Uterus (tissue), 3 donors: ENCODE measurements at regions not wholly inside any gene's neighbourhood (a gene's known extent, or its start where the extent isn't known, plus 50 kb on each side); places are given as distances from the start of the nearest gene placed in this dataset.

Experiments used
- DNase-seq, 2 donors: peaks; one replicate each; pipeline ENCODE4 v3.0.0-alpha.2; 2019 to 2020
- H3K27ac ChIP-seq, 2 donors: fragments of 200-600 bp; sonication (generic); 1 replicate in 1 of 2; 2 replicates in 1 of 2; pipeline ENCODE4 v1.5.1; 2016 to 2018
- H3K27me3 ChIP-seq, 2 donors: fragments of 200-600 bp; sonication (generic); one replicate each; pipeline ENCODE4 v1.5.1; 2018 to 2019; ENCODE audit warnings: control low read depth in 1 of 2
- H3K36me3 ChIP-seq, 2 donors: fragments of 200-600 bp; sonication (generic); one replicate each; pipeline ENCODE4 v1.5.1; 2019; ENCODE audit warnings: control low read depth in 1 of 2
- H3K4me1 ChIP-seq, 2 donors: fragments of 200-600 bp; sonication (generic); one replicate each; pipeline ENCODE4 v1.5.1; 2018 to 2019; ENCODE audit warnings: control low read depth in 1 of 2
- H3K4me3 ChIP-seq, 2 donors: fragments of 200-600 bp; sonication (generic); 1 replicate in 1 of 2; 2 replicates in 1 of 2; pipeline ENCODE4 v1.5.1; 2018 to 2019; ENCODE audit warnings: mild to moderate bottlenecking in 1 of 2
- H3K9me3 ChIP-seq, 2 donors: fragments of 200-600 bp; sonication (generic); one replicate each; pipeline ENCODE4 v1.5.1; 2019; ENCODE audit warnings: control low read depth in 1 of 2
- CTCF ChIP-seq, 4 experiments: fragments of 200-600 bp in 2 of 4; fragments of 450-650 bp in 2 of 4; sonication (generic) in 2 of 4; IDR thresholded peaks; one replicate each; pipeline ENCODE4 v1.5.1; 2016 to 2019; ENCODE audit warnings: antibody characterized with exemption in 4 of 4, mild to moderate bottlenecking in 2 of 4, moderate library complexity in 1 of 4
- POLR2A ChIP-seq, 2 donors: fragments of 450-650 bp; IDR thresholded peaks; one replicate each; pipeline ENCODE4 v1.6.1; 2016; ENCODE audit warnings: antibody characterized with exemption in 2 of 2, mild to moderate bottlenecking in 1 of 2, moderate library complexity in 1 of 2
- intact Hi-C: fragments of 100-400 bp; cut with DNase I; formaldehyde crosslinking; loops from one replicate; pipeline ENCODE4 v1.15.1; 2023; ENCODE audit warnings: low total_unique reads
- donor health status: DM: yes; HTN: yes; CAD: no.

DNA sequence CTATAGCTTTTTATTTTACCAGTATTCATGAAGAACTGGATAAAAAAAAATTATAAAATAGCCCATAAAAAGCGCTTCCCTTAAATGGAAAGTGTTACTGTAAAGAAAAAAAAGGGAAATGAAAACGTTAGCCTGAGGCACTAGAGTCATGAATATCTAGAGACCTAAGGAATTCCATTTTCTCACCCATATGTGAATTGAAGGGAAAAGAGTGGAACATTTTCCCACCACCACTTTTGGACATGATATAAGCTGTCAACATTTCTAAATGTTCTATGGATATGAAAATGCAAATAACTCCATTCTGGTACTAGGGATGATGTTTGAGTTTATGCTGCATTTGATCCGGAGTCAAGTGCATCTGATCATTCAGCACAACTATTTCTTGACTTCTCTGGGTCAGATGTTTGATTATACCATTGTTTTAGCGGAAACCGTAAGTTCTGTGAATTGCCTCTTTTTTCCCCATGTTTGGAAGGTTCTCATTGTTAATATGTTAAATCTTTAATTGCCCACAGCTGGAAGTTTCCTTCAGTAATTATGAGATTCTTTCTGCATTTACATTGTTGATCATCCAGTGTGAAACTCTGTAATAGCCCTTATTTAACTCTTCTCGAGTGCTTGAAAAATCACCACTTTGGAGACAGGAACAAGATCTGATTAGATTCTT lies 467.4 kb upstream of the SEMA6A start:
- DNase-seq = no peak
- intact Hi-C loops = no loop called here
- Histone ChIP-seq H3K36me3 (no peaks in the 10 kb centered on the region), H3K27me3 (no peaks in the 10 kb centered on the region), H3K9me3 (no peaks in the 10 kb centered on the region), H3K4me3 (no peak overlapping the region), H3K27ac (no peak overlapping the region), H3K4me1 (no peaks in the 10 kb centered on the region)
- TF ChIP-seq POLR2A (IDR thresholded peaks at IDR 0.05) = no peak
- no peak for TF ChIP-seq CTCF (IDR thresholded peaks at IDR 0.05)

GRCh38 chr5:117039035-117039434 lies 464.4 kb upstream of the SEMA6A start:
- H3K27ac ChIP-seq = no peak overlapping the region
- no peaks in the 10 kb centered on the region for H3K9me3 ChIP-seq
- H3K4me1 ChIP-seq = no peaks in the 10 kb centered on the region
- no peak for DNase-seq
- TF ChIP-seq POLR2A (IDR thresholded peaks at IDR 0.05) = no peak
- no peak for TF ChIP-seq CTCF (IDR thresholded peaks at IDR 0.05)
- H3K4me3 ChIP-seq = no peak overlapping the region
- H3K36me3 ChIP-seq = no peaks in the 10 kb centered on the region
- H3K27me3 ChIP-seq = no peaks in the 10 kb centered on the region
- intact Hi-C loops = no loop called here

- no peaks in the 10 kb centered on the region for H3K9me3 ChIP-seq
- no peaks in the 10 kb centered on the region for H3K27me3 ChIP-seq
- TF ChIP-seq CTCF (IDR thresholded peaks at IDR 0.05) (no peak), POLR2A (IDR thresholded peaks at IDR 0.05) (no peak)
- H3K4me3 ChIP-seq = no peak overlapping the region
- intact Hi-C loops = no loop called here
- DNase-seq = no peak
- H3K27ac ChIP-seq = no peak overlapping the region
- no peaks in the 10 kb centered on the region for H3K4me1 ChIP-seq
- H3K36me3 ChIP-seq = no peaks in the 10 kb centered on the region
Observed at GRCh38 chr5:117027384-117027783, 452.8 kb upstream of the SEMA6A start.

DNA sequence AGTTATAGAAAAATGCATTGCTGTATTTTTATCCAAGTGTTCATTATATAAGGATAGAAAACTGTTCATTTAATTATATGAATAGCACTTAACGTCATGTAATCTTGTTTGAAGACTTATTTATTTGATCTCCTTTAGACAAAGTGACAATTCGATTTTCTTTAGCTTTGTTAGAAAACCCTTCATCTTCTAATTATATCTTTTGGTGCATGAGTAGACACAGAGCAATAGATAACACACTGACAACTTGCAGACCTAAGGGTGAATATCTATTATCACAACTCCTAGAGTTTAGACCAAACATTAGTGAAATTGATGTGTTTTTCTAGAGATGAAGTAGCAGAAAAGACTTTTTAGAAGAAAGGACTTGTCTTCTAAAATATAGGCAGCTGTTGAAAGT lies 446.4 kb upstream of the SEMA6A start:
- Histone ChIP-seq H3K4me3 (no peak overlapping the region), H3K4me1 (no peaks in the 10 kb centered on the region), H3K27ac (no peak overlapping the region), H3K9me3 (no peaks in the 10 kb centered on the region), H3K36me3 (no peaks in the 10 kb centered on the region), H3K27me3 (no peaks in the 10 kb centered on the region)
- intact Hi-C loops = no loop called here
- no peak for DNase-seq
- TF ChIP-seq POLR2A (IDR thresholded peaks at IDR 0.05) (no peak), CTCF (IDR thresholded peaks at IDR 0.05) (no peak)

- no peaks in the 10 kb centered on the region for H3K36me3 ChIP-seq
- H3K9me3 ChIP-seq = no peaks in the 10 kb centered on the region
- intact Hi-C loops = no loop called here
- TF ChIP-seq POLR2A (IDR thresholded peaks at IDR 0.05) (no peak), CTCF (IDR thresholded peaks at IDR 0.05) (no peak)
- DNase-seq = no peak
- no peaks in the 10 kb centered on the region for H3K4me1 ChIP-seq
- H3K27me3 ChIP-seq = no peaks in the 10 kb centered on the region
- no peak overlapping the region for H3K4me3 ChIP-seq
- H3K27ac ChIP-seq = no peak overlapping the region
Observed at GRCh38 chr5:117013280-117013877, 438.8 kb upstream of the SEMA6A start.
